Heart right ventricle (tissue), 16 donors: ENCODE measurements at regions not wholly inside any gene's neighbourhood (a gene's known extent, or its start where the extent isn't known, plus 50 kb on each side); places are given as distances from the start of the nearest gene placed in this dataset.
A peak's percentile ranks its signal among the peaks of the same experiment; 100 is the strongest.

ENCODE experiments used
- ATAC-seq, 8 donors: fragments of 200-7000 bp; cut with Tn5 transposase; one replicate each; pipeline ENCODE4 v1.9.1; 2020; ENCODE audit warnings: mild to moderate bottlenecking in 8 of 8, moderate library complexity in 8 of 8, moderate number of reproducible peaks in 1 of 8
- DNase-seq, 2 donors: peaks; one replicate each; pipeline ENCODE4 v3.0.0-alpha.2; 2020
- H3K27ac ChIP-seq, 10 donors: fragments of 200-600 bp; sonication (generic) in 2 of 10; one replicate each; pipeline versions ENCODE4 v1.5.0 to v1.8.0; 2020 to 2022; ENCODE audit warnings: mild to moderate bottlenecking in 3 of 10
- H3K27me3 ChIP-seq, 7 donors: fragments of 200-600 bp; one replicate each; pipeline ENCODE4 v1.8.0; 2021 to 2022; ENCODE audit warnings: mild to moderate bottlenecking in 2 of 7
- H3K36me3 ChIP-seq, 9 donors: fragments of 200-600 bp; sonication (generic) in 1 of 9; one replicate each; pipeline versions ENCODE4 v1.5.0 to v1.8.0; 2020 to 2022; ENCODE audit warnings: mild to moderate bottlenecking in 2 of 9
- H3K4me1 ChIP-seq, 9 donors: fragments of 200-600 bp; sonication (generic) in 1 of 9; one replicate each; pipeline versions ENCODE4 v1.5.0 to v1.8.0; 2020 to 2022; ENCODE audit warnings: mild to moderate bottlenecking in 4 of 9
- H3K4me3 ChIP-seq, 10 donors: fragments of 200-600 bp; sonication (generic) in 2 of 10; one replicate each; pipeline versions ENCODE4 v1.5.0 to v1.8.0; 2020 to 2022; ENCODE audit warnings: mild to moderate bottlenecking in 7 of 10, moderate library complexity in 2 of 10
- H3K9me3 ChIP-seq, 11 donors: fragments of 200-600 bp in 10 of 11; sonication (generic) in 2 of 11; one replicate each; pipeline versions ENCODE4 v1.5.0 to v1.8.0; 2013 to 2022; ENCODE audit warnings: mild to moderate bottlenecking in 2 of 11, control low read depth in 1 of 11, moderate library complexity in 1 of 11
- WGBS, 2 donors: extraction: QIAGEN DNeasy Blood & Tissue Kit; methylation state at CpG; one replicate each; pipeline ENCODE4 v1.1.7; 2013; ENCODE audit warnings: inconsistent platforms in 1 of 2; 5-methylcytosine and 5-hydroxymethylcytosine counted together
- intact Hi-C, 10 donors: fragments of 100-400 bp; cut with DNase I; formaldehyde crosslinking; loops; one replicate each; pipeline versions ENCODE4 v1.11.1 to v1.14.2; 2022
- TF ChIP-seq, protein P1 (sequence below), 9 donors: fragments of 200-600 bp; sonication (generic) in 2 of 9; IDR thresholded peaks; one replicate each; pipeline versions ENCODE4 v1.5.0 to v1.8.0; 2021 to 2022; ENCODE audit warnings: antibody characterized with exemption in 9 of 9, mild to moderate bottlenecking in 5 of 9, moderate library complexity in 1 of 9
- donor health status: Arrhythmogenic right ventricular cardiomyopathy.
- donor health status: ischemic (EF 13 %, LVEDD 7.1; RV severe dilation, severe dysfunction).
- donor health status: healthy with polysubstance abuse.
- donor health status: DM: no; HTN: yes; CAD: no.
- donor health status: DM: no; HTN: no; CAD: no.
- donor health status: ischemic (EF 25% LVEDD 6.9; RV normal size, moderate dysfunction).
- donor health status: ischemic (EF 25% LVEDD 5.7; RV mildly dilated, moderate dysfunction).
- donor health status: healthy.
- donor health status: DM: yes; HTN: yes; CAD: no.
- donor health status: Ischemic cardiomyopathy.
- donor health status: ischemic (EF 35%, LVEDD 5.7; RV mildly dilated, moderate dysfunction).
- donor health status: nonischemic (EF 11% LVEDD 7.7; RV severe dilation, severe dysfunction).
- donor health status: DM: yes; HTN: yes; CAD: no.
- donor health status: PGD.
- donor health status: ischemic (EF 29% LVEDD 5.4; RV normal size, mild dysfunction).
- donor health status: nonischemic (EF 23%, LVEDD 6.1; RV moderate dilation, normal function).

GRCh38 chr2:236688157-236688556 is 118.5 kb downstream of the ACKR3 start:
- no peaks in the 10 kb centered on the region for H3K9me3 ChIP-seq
- WGBS, 2 donors: 53 to 62% methylated on average over 6 of the region's 6 CpGs
- DNase-seq (peak in 1 of 2 donors; percentile 25), ATAC-seq (peak in 5 of 8 donors; percentile 27 to 55 (median 47))
- no peaks in the 10 kb centered on the region for H3K36me3 ChIP-seq
- H3K4me1 ChIP-seq: peaks cover 16 to 64% (median 33%) of the 10 kb centered on the region in 9 donors
- H3K27ac ChIP-seq: peak overlapping the region in 8 of 10 donors; percentile 23 to 83 (median 73)
- TF ChIP-seq, protein P1, sequence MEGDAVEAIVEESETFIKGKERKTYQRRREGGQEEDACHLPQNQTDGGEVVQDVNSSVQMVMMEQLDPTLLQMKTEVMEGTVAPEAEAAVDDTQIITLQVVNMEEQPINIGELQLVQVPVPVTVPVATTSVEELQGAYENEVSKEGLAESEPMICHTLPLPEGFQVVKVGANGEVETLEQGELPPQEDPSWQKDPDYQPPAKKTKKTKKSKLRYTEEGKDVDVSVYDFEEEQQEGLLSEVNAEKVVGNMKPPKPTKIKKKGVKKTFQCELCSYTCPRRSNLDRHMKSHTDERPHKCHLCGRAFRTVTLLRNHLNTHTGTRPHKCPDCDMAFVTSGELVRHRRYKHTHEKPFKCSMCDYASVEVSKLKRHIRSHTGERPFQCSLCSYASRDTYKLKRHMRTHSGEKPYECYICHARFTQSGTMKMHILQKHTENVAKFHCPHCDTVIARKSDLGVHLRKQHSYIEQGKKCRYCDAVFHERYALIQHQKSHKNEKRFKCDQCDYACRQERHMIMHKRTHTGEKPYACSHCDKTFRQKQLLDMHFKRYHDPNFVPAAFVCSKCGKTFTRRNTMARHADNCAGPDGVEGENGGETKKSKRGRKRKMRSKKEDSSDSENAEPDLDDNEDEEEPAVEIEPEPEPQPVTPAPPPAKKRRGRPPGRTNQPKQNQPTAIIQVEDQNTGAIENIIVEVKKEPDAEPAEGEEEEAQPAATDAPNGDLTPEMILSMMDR (IDR thresholded peaks at IDR 0.05): no peak
- H3K4me3 ChIP-seq: no peak overlapping the region
- intact Hi-C loops: loop anchor here in 3 of 10 donors (5.0 to 10.0 kb wide), 3 partner anchors 116 to 173 kb away; partner anchors contain the start of gene ACKR3 (in 1 of the 3)
- no peaks in the 10 kb centered on the region for H3K27me3 ChIP-seq

DNA sequence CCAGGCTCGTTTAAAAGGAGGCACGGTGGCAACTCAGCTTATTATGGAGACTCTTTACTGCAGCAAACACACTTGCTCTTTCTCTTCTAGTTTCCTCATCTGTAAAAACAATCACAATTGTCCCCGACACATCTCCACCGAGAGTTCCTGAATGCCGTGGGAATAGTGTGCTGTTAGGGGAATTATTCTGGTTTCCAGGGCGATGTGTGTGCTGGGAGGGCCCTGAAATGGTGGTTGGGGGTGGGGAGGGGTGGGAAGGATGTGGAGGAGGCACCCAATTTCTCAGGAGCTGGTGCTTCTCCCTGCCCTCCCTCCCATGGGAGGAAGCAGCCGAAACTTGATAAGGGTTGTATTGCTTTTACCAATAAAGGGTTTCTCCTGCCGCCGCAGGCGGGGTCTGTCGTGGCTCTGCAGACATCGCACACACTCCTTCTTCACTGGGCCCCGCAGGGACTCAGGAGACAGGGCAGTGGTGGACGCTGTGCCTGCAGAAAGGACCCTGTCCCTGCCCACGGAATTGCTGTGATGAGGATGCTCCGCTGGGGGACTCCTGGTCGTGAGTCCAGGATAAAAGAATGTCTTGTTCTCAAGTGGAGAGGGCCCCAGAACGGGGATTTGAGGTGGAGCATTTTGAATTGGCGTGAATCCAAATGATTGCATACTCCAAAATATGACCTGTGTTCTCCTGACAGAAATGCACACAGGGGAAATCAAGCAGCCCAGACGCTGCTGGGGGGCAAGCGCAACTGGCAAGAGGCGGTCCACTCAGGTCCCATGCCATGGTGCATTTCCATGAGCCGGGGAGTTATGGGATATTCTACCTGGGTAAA is 119.2 kb downstream of the ACKR3 start:
- no peaks in the 10 kb centered on the region for H3K36me3 ChIP-seq
- intact Hi-C loops: loop anchor here in 3 of 10 donors (5.0 to 10.0 kb wide), 3 partner anchors 116 to 174 kb away; partner anchors contain the start of gene ACKR3 (in 1 of the 3)
- peaks cover 16 to 60% (median 33%) of the 10 kb centered on the region in 9 donors for H3K4me1 ChIP-seq
- H3K27ac ChIP-seq: peak overlapping the region in 8 of 10 donors; percentile 23 to 83 (median 73)
- WGBS, 2 donors: 43 to 49% methylated on average over 23 of the region's 23 CpGs
- TF ChIP-seq, protein P1 (IDR thresholded peaks at IDR 0.05): no peak
- ATAC-seq: peak in 7 of 8 donors; percentile 48 to 84 (median 74)
- H3K4me3 ChIP-seq: peak overlapping the region in 1 of 10 donors; percentile 18
- H3K9me3 ChIP-seq: no peaks in the 10 kb centered on the region
- H3K27me3 ChIP-seq: no peaks in the 10 kb centered on the region
- DNase-seq: peak in 1 of 2 donors; percentile 54

DNA sequence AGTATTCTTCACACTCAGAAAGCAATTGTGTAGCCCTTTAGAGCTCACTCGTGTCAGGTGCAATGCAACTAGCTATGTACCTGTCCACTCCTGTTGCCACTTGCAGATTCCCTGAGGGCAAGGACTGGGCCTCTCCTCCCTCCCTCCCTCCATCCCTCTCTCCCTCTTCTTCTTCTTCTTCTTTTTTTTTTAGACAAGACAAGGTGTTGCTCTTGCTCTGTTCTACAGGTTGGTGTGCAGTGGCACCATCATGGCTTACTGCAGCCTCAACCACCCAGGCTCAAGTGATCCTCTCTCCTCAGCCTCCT is 119.7 kb downstream of the ACKR3 start:
- Histone ChIP-seq H3K9me3 (no peaks in the 10 kb centered on the region), H3K27me3 (peaks cover 0 to 5% (median 0%) of the 10 kb centered on the region in 7 donors), H3K36me3 (no peaks in the 10 kb centered on the region), H3K4me1 (peaks cover 16 to 60% (median 33%) of the 10 kb centered on the region in 9 donors), H3K27ac (peak overlapping the region in 3 of 10 donors; percentile 71 to 83 (median 81)), H3K4me3 (peak overlapping the region in 1 of 10 donors; percentile 18)
- intact Hi-C loops: loop anchor here in 3 of 10 donors (5.0 to 10.0 kb wide), 3 partner anchors 117 to 175 kb away; partner anchors contain the start of gene ACKR3 (in 1 of the 3)
- 69 to 87% methylated on average over 1 of the region's 1 CpG for WGBS, 2 donors
- DNase-seq: no peak
- ATAC-seq: no peak
- TF ChIP-seq, protein P1 (IDR thresholded peaks at IDR 0.05): no peak

DNA sequence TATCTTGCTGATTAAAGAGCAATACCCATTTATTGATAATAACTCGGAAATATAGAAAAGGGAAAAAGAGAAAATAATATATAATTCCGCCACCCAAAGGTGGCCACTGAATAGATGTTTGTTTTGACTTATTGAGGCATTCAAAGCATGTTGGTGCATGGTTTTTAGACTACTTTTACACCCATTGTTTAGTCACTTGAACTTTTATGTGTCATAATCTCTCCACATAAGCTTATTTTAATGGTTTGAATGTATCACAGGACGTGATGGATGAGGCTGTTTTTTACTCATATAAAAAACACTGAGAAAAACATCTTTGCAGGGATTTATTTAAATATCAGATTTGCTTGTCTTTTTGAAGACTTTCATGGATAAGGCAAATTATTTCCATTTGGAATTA is 120.4 kb downstream of the ACKR3 start:
- DNase-seq (no peak), ATAC-seq (no peak)
- Histone ChIP-seq H3K9me3 (no peaks in the 10 kb centered on the region), H3K36me3 (no peaks in the 10 kb centered on the region), H3K4me3 (no peak overlapping the region), H3K27me3 (peaks cover 0 to 9% (median 0%) of the 10 kb centered on the region in 7 donors), H3K27ac (no peak overlapping the region), H3K4me1 (peaks cover 16 to 60% (median 33%) of the 10 kb centered on the region in 9 donors)
- 95 to 97% methylated on average over 3 of the region's 3 CpGs for WGBS, 2 donors
- TF ChIP-seq, protein P1 (IDR thresholded peaks at IDR 0.05): no peak
- intact Hi-C loops: loop anchor here in 3 of 10 donors (5.0 to 10.0 kb wide), 3 partner anchors 118 to 175 kb away; partner anchors contain the start of gene ACKR3 (in 1 of the 3)
